H9 (cell line): ENCODE measurements at regions not wholly inside any gene's neighbourhood (a gene's known extent, or its start where the extent isn't known, plus 50 kb on each side); places are given as distances from the start of the nearest gene placed in this dataset.
A peak's percentile ranks its signal among the peaks of the same experiment; 100 is the strongest.

Source experiments
- DNase-seq: peaks from one replicate; pipeline ENCODE4 v3.0.0-alpha.2; 2017
- H2AFZ ChIP-seq: one replicate; pipeline ENCODE4 v1.6.1; 2013; ENCODE audit warnings: mild to moderate bottlenecking, low read length, control low read depth, moderate library complexity
- H2AK5ac ChIP-seq: 2 replicates; pipeline ENCODE4 v1.6.1; 2013; ENCODE audit warnings: low read length, control low read depth, mixed read lengths; ENCODE audit not compliant: insufficient read length
- H2BK120ac ChIP-seq: one replicate; pipeline ENCODE4 v1.6.1; 2013; ENCODE audit warnings: low read depth, mild to moderate bottlenecking, low read length, control low read depth, inconsistent platforms; ENCODE audit not compliant: poor library complexity, severe bottlenecking
- H2BK12ac ChIP-seq: 2 replicates; pipeline ENCODE4 v1.6.1; 2013; ENCODE audit warnings: low read length, control low read depth, mixed read lengths, low read depth; ENCODE audit not compliant: insufficient read length
- H2BK15ac ChIP-seq: 2 replicates; pipeline ENCODE4 v1.6.1; 2013; ENCODE audit warnings: low read depth, low read length, control low read depth
- H2BK20ac ChIP-seq: one replicate; pipeline ENCODE4 v1.6.1; 2013; ENCODE audit warnings: low read depth, mild to moderate bottlenecking, low read length, control low read depth, inconsistent platforms; ENCODE audit not compliant: poor library complexity, severe bottlenecking
- H2BK5ac ChIP-seq: 2 replicates; pipeline ENCODE4 v1.6.1; 2013; ENCODE audit warnings: low read length, control low read depth, mixed read lengths; ENCODE audit not compliant: insufficient read length
- H3K14ac ChIP-seq: 2 replicates; pipeline ENCODE4 v1.6.1; 2013; ENCODE audit warnings: low read length, control low read depth; ENCODE audit not compliant: insufficient read depth
- H3K18ac ChIP-seq: 2 replicates; pipeline ENCODE4 v1.6.1; 2013; ENCODE audit warnings: low read depth, mild to moderate bottlenecking, mixed read lengths, low read length, control low read depth; ENCODE audit not compliant: insufficient read length
- H3K23ac ChIP-seq: 2 replicates; pipeline ENCODE4 v1.6.1; 2013; ENCODE audit warnings: low read length, control low read depth, mixed read lengths, low read depth; ENCODE audit not compliant: insufficient read length
- H3K23me2 ChIP-seq: 2 replicates; pipeline ENCODE4 v1.6.1; 2013; ENCODE audit warnings: low read depth, mild to moderate bottlenecking, mixed read lengths, low read length, control low read depth; ENCODE audit not compliant: insufficient read length, poor library complexity, severe bottlenecking
- H3K27ac ChIP-seq: 2 replicates; pipeline ENCODE4 v1.5.1; 2013; ENCODE audit warnings: low read length, control low read depth, mixed read lengths, low read depth; ENCODE audit not compliant: insufficient read length
- H3K27me3 ChIP-seq: 2 replicates; pipeline ENCODE4 v1.6.1; 2013; ENCODE audit warnings: low read length, control low read depth, inconsistent platforms; ENCODE audit not compliant: insufficient read depth
- H3K4ac ChIP-seq: 2 replicates; pipeline ENCODE4 v1.6.1; 2013; ENCODE audit warnings: low read depth, mild to moderate bottlenecking, control low read depth, inconsistent platforms, low read length, moderate library complexity
- H3K4me1 ChIP-seq: 2 replicates; pipeline ENCODE4 v1.6.1; 2013; ENCODE audit warnings: low read length, control low read depth, inconsistent platforms; ENCODE audit not compliant: insufficient read depth
- H3K4me2 ChIP-seq: 2 replicates; pipeline ENCODE4 v1.6.1; 2013; ENCODE audit warnings: low read length, control low read depth, mixed read lengths; ENCODE audit not compliant: insufficient read length, insufficient read depth
- H3K56ac ChIP-seq: 2 replicates; pipeline ENCODE4 v1.6.1; 2013; ENCODE audit warnings: low read depth, mild to moderate bottlenecking, mixed read lengths, low read length, control low read depth; ENCODE audit not compliant: insufficient read length
- H3K79me1 ChIP-seq: 2 replicates; pipeline ENCODE4 v1.6.1; 2013; ENCODE audit warnings: low read depth, mild to moderate bottlenecking, moderate library complexity, low read length, control low read depth, inconsistent platforms; ENCODE audit not compliant: insufficient read depth, poor library complexity, severe bottlenecking
- H3K79me2 ChIP-seq: 2 replicates; pipeline ENCODE4 v1.6.1; 2013; ENCODE audit warnings: low read length, control low read depth, inconsistent platforms; ENCODE audit not compliant: insufficient read depth
- H3K9ac ChIP-seq: 2 replicates; pipeline ENCODE4 v1.6.1; 2013; ENCODE audit warnings: low read length, control low read depth, mixed read lengths; ENCODE audit not compliant: insufficient read length; ENCODE audit errors: extremely low read depth
- H3K9me3 ChIP-seq: one replicate; pipeline ENCODE4 v1.6.1; 2013; ENCODE audit warnings: low read depth, low read length, inconsistent platforms; ENCODE audit not compliant: control insufficient read depth
- H3T11ph ChIP-seq: one replicate; pipeline ENCODE4 v1.6.1; 2013; ENCODE audit warnings: mild to moderate bottlenecking, low read length, control low read depth, inconsistent platforms
- H4K20me1 ChIP-seq: one replicate; pipeline ENCODE4 v1.6.1; 2013; ENCODE audit not compliant: control insufficient read depth, insufficient read length, insufficient read depth
- H4K5ac ChIP-seq: 2 replicates; pipeline ENCODE4 v1.6.1; 2013; ENCODE audit warnings: low read depth, mild to moderate bottlenecking, mixed read lengths, low read length, control low read depth; ENCODE audit not compliant: insufficient read length
- H4K8ac ChIP-seq: replicated peaks from 2 replicates; pipeline ENCODE4 v1.6.1; 2013; ENCODE audit warnings: low read length, control low read depth, mixed read lengths, low read depth; ENCODE audit not compliant: insufficient read length
- H4K91ac ChIP-seq: 2 replicates; pipeline ENCODE4 v1.6.1; 2013; ENCODE audit warnings: low read depth, mild to moderate bottlenecking, moderate library complexity, mixed read lengths, low read length, control low read depth; ENCODE audit not compliant: insufficient read length
- H3K27ac Mint-ChIP-seq, 3 experiments: 2 replicates in 2 of 3; 3 replicates in 1 of 3; pipeline ENCODE4 v1.8.0; 2020 to 2021; ENCODE audit warnings: mixed read lengths in 3 of 3, mild to moderate bottlenecking in 1 of 3, moderate library complexity in 1 of 3
- H3K27me3 Mint-ChIP-seq: 2 replicates; pipeline ENCODE4 v1.8.0; 2021; ENCODE audit warnings: low read depth, mild to moderate bottlenecking, moderate library complexity, mixed read lengths
- H3K36me3 Mint-ChIP-seq, 3 experiments: 2 replicates in 2 of 3; 3 replicates in 1 of 3; pipeline ENCODE4 v1.8.0; 2020 to 2021; ENCODE audit warnings: low read depth in 3 of 3, mixed read lengths in 3 of 3; ENCODE audit not compliant: insufficient read depth in 1 of 3
- H3K4me1 Mint-ChIP-seq, 2 experiments: 2 replicates each; pipeline ENCODE4 v1.8.0; 2020; ENCODE audit warnings: mixed read lengths in 2 of 2
- H3K4me3 Mint-ChIP-seq, 2 experiments: 2 replicates in 1 of 2; 3 replicates in 1 of 2; pipeline ENCODE4 v1.8.0; 2020 to 2021; ENCODE audit warnings: mild to moderate bottlenecking in 2 of 2, mixed read lengths in 2 of 2, moderate library complexity in 1 of 2
- H3K9me3 Mint-ChIP-seq, 2 experiments: 2 replicates in 1 of 2; 3 replicates in 1 of 2; pipeline ENCODE4 v1.8.0; 2020; ENCODE audit warnings: mild to moderate bottlenecking in 2 of 2, mixed read lengths in 2 of 2, moderate library complexity in 1 of 2
- WGBS: extraction: QIAGEN DNeasy Blood & Tissue Kit; methylation state at CpG from one replicate; pipeline ENCODE4 v1.1.7; 2013; ENCODE audit warnings: missing lambda C conversion rate, low lambda C conversion rate, mixed read lengths; ENCODE audit not compliant: insufficient read length; ENCODE audit errors: extremely low coverage; 5-methylcytosine and 5-hydroxymethylcytosine counted together
- TF ChIP-seq, protein P1 (sequence below): fragments of 200-600 bp; sonication (generic); conservative IDR thresholded peaks from 3 replicates; pipeline ENCODE4 v1.8.0; 2021; ENCODE audit warnings: antibody characterized with exemption, mild to moderate bottlenecking

DNA sequence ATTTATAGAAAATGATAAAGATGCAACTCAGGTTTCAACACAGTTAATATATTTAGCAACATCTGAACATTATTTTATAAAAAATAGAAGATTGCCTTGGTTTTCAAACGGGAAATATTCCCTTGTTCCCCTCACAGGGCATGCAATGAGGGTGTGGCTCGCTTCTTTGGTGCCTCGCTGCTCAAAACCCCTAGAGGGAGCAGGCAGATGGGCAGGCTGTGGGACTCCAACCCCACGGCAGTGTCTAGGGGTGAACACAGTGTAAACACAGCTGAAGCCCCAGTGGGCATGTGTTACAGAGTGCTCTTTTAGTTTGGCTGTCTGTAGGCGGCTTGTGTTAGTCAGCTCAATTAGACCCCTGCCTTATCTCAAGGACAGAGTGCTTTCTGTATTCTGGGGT is 560.8 kb upstream of the IMPG1 start:
- H4K5ac ChIP-seq, result no peak overlapping the region
- peaks cover 14 to 15% of the 10 kb centered on the region in 2 experiments for H3K9me3 Mint-ChIP-seq

More for the DNA sequence above, 560.8 kb upstream of the IMPG1 start:
- Mint-ChIP-seq H3K36me3 (peaks cover 13 to 14% (median 14%) of the 10 kb centered on the region in 3 experiments), H3K27me3 (no peaks in the 10 kb centered on the region), H3K4me1 (no peaks in the 10 kb centered on the region; a peak in 1 of 4 replicates), H3K27ac (peak overlapping the region in 1 of 3 experiments; percentile 50; a peak in 2 of 7 replicates), H3K4me3 (no peak overlapping the region)
- H2BK20ac ChIP-seq, result no peak overlapping the region
- no peaks in the 10 kb centered on the region for H3K23me2 ChIP-seq
- H4K8ac ChIP-seq, result no peak overlapping the region
- no peak overlapping the region for H3K4me2 ChIP-seq
- no peak overlapping the region for H2BK120ac ChIP-seq
- H3K14ac ChIP-seq, result no peak overlapping the region
- WGBS, result no CpG with 5 or more reads among the region's 5 CpGs
- no peak overlapping the region for H3K23ac ChIP-seq
- H2BK5ac ChIP-seq, result no peak overlapping the region
- no peak overlapping the region for H3K4ac ChIP-seq
- H3K27ac ChIP-seq, result no peak overlapping the region
- TF ChIP-seq, protein P1, sequence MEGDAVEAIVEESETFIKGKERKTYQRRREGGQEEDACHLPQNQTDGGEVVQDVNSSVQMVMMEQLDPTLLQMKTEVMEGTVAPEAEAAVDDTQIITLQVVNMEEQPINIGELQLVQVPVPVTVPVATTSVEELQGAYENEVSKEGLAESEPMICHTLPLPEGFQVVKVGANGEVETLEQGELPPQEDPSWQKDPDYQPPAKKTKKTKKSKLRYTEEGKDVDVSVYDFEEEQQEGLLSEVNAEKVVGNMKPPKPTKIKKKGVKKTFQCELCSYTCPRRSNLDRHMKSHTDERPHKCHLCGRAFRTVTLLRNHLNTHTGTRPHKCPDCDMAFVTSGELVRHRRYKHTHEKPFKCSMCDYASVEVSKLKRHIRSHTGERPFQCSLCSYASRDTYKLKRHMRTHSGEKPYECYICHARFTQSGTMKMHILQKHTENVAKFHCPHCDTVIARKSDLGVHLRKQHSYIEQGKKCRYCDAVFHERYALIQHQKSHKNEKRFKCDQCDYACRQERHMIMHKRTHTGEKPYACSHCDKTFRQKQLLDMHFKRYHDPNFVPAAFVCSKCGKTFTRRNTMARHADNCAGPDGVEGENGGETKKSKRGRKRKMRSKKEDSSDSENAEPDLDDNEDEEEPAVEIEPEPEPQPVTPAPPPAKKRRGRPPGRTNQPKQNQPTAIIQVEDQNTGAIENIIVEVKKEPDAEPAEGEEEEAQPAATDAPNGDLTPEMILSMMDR, result peak; percentile 65
- H2BK12ac ChIP-seq, result no peak overlapping the region
- peak; percentile 58 for DNase-seq
- no peak overlapping the region for H3K9ac ChIP-seq
- no peak overlapping the region for H3K56ac ChIP-seq
- H3K18ac ChIP-seq, result no peak overlapping the region
- H2AK5ac ChIP-seq, result no peak overlapping the region
- no peak overlapping the region for H3T11ph ChIP-seq
- H3K27me3 ChIP-seq, result no peaks in the 10 kb centered on the region
- no peaks in the 10 kb centered on the region for H3K4me1 ChIP-seq
- H4K20me1 ChIP-seq, result no peaks in the 10 kb centered on the region
- H2AFZ ChIP-seq, result no peak overlapping the region
- H3K79me2 ChIP-seq, result no peaks in the 10 kb centered on the region; the same call in 1 of the 2 replicates
- H3K9me3 ChIP-seq, result no peaks in the 10 kb centered on the region
- H4K91ac ChIP-seq, result no peak overlapping the region
- peaks cover 3% of the 10 kb centered on the region for H3K79me1 ChIP-seq
- no peak overlapping the region for H2BK15ac ChIP-seq
